Kidney (tissue), 13 donors: ENCODE measurements at regions not wholly inside any gene's neighbourhood (a gene's known extent, or its start where the extent isn't known, plus 50 kb on each side); places are given as distances from the start of the nearest gene placed in this dataset.

ENCODE experiments used
- DNase-seq, 5 donors: peaks; one replicate each; pipeline ENCODE4 v3.0.0-alpha.2; 2013 to 2020
- FAIRE-seq: peaks from 2 replicates; lab custom pipeline; 2012; peaks lifted over from hg19 to GRCh38; lab: Jason Lieb, UNC
- H3K27ac ChIP-seq, 2 donors: one replicate each; pipeline ENCODE4 v1.7.0; 2013; ENCODE audit warnings: low read depth in 2 of 2, low read length in 2 of 2, inconsistent platforms in 1 of 2
- H3K27me3 ChIP-seq: one replicate; pipeline ENCODE4 v1.7.1; 2013; ENCODE audit warnings: low read length, inconsistent platforms; ENCODE audit not compliant: control insufficient read depth, insufficient read depth
- H3K36me3 ChIP-seq, 3 donors: one replicate each; pipeline versions ENCODE4 v1.7.0 to v1.7.1; 2013; ENCODE audit warnings: low read length in 3 of 3, control low read depth in 1 of 3, inconsistent platforms in 1 of 3; ENCODE audit not compliant: insufficient read depth in 3 of 3, control insufficient read depth in 2 of 3
- H3K4me1 ChIP-seq, 3 donors: one replicate each; pipeline versions ENCODE4 v1.7.0 to v1.7.1; 2013; ENCODE audit warnings: low read length in 3 of 3, inconsistent platforms in 1 of 3, low read depth in 1 of 3; ENCODE audit not compliant: control insufficient read depth in 2 of 3, insufficient read depth in 2 of 3
- H3K4me3 ChIP-seq, 3 donors: one replicate each; pipeline versions ENCODE4 v1.7.0 to v1.8.1; 2013; ENCODE audit warnings: low read length in 3 of 3, control low read depth in 1 of 3, inconsistent platforms in 1 of 3
- H3K9ac ChIP-seq, 3 donors: one replicate each; pipeline versions ENCODE4 v1.7.0 to v1.7.1; 2013; ENCODE audit warnings: low read length in 3 of 3, control low read depth in 1 of 3, inconsistent platforms in 1 of 3
- H3K9me3 ChIP-seq, 3 donors: one replicate each; pipeline versions ENCODE4 v1.7.0 to v1.7.1; 2013; ENCODE audit warnings: low read length in 3 of 3, control low read depth in 1 of 3, inconsistent platforms in 1 of 3; ENCODE audit not compliant: control insufficient read depth in 2 of 3, insufficient read depth in 1 of 3
- CTCF ChIP-seq: IDR thresholded peaks from 3 replicates; pipeline ENCODE4 v1.5.1; 2012; ENCODE audit warnings: mild to moderate bottlenecking, moderate library complexity, borderline replicate concordance; ENCODE audit not compliant: insufficient read depth; ENCODE audit errors: extremely low read depth
- intact Hi-C: fragments of 100-400 bp; cut with DNase I; formaldehyde crosslinking; loops from one replicate; pipeline ENCODE4 v1.11.1; 2022
- donor health status: control.
- donor health status: control.
- donor health status: control.
- donor health status: control.
- donor health status: control.
- donor health status: DM: yes; HTN: yes; CAD: no.
- donor health status: Normal renal cell carcinoma (clear cell type).

- FAIRE-seq (no peak), DNase-seq (peak in 2 of 5 donors; percentile 22 to 51)
- Histone ChIP-seq H3K27ac (no peak overlapping the region), H3K27me3 (no peaks in the 10 kb centered on the region), H3K9me3 (peaks cover 0 to 17% (median 0%) of the 10 kb centered on the region in 3 donors), H3K9ac (no peak overlapping the region), H3K4me1 (no peaks in the 10 kb centered on the region), H3K36me3 (no peaks in the 10 kb centered on the region), H3K4me3 (no peak overlapping the region)
- intact Hi-C loops, result no loop called here
- no peak for TF ChIP-seq CTCF
Measured at GRCh38 chr15:25180606-25181292, 226.0 kb downstream of the SNRPN start.

GRCh38 chr15:25181293-25182097, 226.7 kb downstream of the SNRPN start:
- peak in 2 of 5 donors; percentile 19 to 46 for DNase-seq
- peaks cover 0 to 14% (median 0%) of the 10 kb centered on the region in 3 donors for H3K9me3 ChIP-seq

GRCh38 chr15:25182098-25182478, 227.3 kb downstream of the SNRPN start:
- H3K27me3 ChIP-seq, result no peaks in the 10 kb centered on the region
- H3K9ac ChIP-seq, result no peak overlapping the region
- H3K4me3 ChIP-seq, result no peak overlapping the region
- intact Hi-C loops, result no loop called here
- no peak for TF ChIP-seq CTCF
- no peaks in the 10 kb centered on the region for H3K4me1 ChIP-seq
- H3K36me3 ChIP-seq, result no peaks in the 10 kb centered on the region
- H3K27ac ChIP-seq, result no peak overlapping the region
- no peak for FAIRE-seq
- H3K9me3 ChIP-seq, result peaks cover 0 to 13% (median 0%) of the 10 kb centered on the region in 3 donors
- no peak for DNase-seq

More at GRCh38 chr15:25181293-25182097, 226.7 kb downstream of the SNRPN start:
- intact Hi-C loops, result no loop called here
- no peak for TF ChIP-seq CTCF
- Histone ChIP-seq H3K9ac (no peak overlapping the region), H3K36me3 (no peaks in the 10 kb centered on the region), H3K27me3 (no peaks in the 10 kb centered on the region), H3K4me3 (no peak overlapping the region), H3K27ac (no peak overlapping the region), H3K4me1 (no peaks in the 10 kb centered on the region)
- FAIRE-seq, result no peak
